HUDEP-2 (cell line): ENCODE measurements at regions not wholly inside any gene's neighbourhood (a gene's known extent, or its start where the extent isn't known, plus 50 kb on each side); places are given as distances from the start of the nearest gene placed in this dataset.

Experiments used
- DNase-seq, 76 experiments: peaks; one replicate each; lab custom pipeline; 2025; ENCODE audit not compliant: unreplicated experiment in 76 of 76; lab: John Stamatoyannopoulos, UW

- DNase-seq, result no peak
Observed at GRCh38 chr2:56508662-56509061, 324.9 kb downstream of the CCDC85A start.

- no peak for DNase-seq
Observed at GRCh38 chr2:56510610-56511009, 326.8 kb downstream of the CCDC85A start.

- no peak for DNase-seq
Observed at GRCh38 chr2:56515399-56515798, 331.6 kb downstream of the CCDC85A start.

GRCh38 chr2:56519806-56520205 lies 336.0 kb downstream of the CCDC85A start:
- no peak for DNase-seq

- DNase-seq, result no peak
Observed at GRCh38 chr2:56522605-56523089, 338.9 kb downstream of the CCDC85A start.

- DNase-seq, result no peak
Observed at GRCh38 chr2:56523816-56524215, 340.0 kb downstream of the CCDC85A start.

GRCh38 chr2:56531668-56532420 lies 348.1 kb downstream of the CCDC85A start:
- DNase-seq, result no peak

GRCh38 chr2:56534321-56534720 lies 350.5 kb downstream of the CCDC85A start:
- no peak for DNase-seq

- DNase-seq, result no peak
Observed at GRCh38 chr2:56537756-56538155, 354.0 kb downstream of the CCDC85A start.

- DNase-seq, result no peak
Observed at GRCh38 chr2:56539618-56540017, 355.8 kb downstream of the CCDC85A start.

GRCh38 chr2:56540467-56540866 lies 356.7 kb downstream of the CCDC85A start:
- DNase-seq, result no peak

GRCh38 chr2:56540916-56541315 lies 357.1 kb downstream of the CCDC85A start:
- no peak for DNase-seq

- DNase-seq, result no peak
Observed at GRCh38 chr2:56542213-56542612, 358.4 kb downstream of the CCDC85A start.

- DNase-seq, result no peak
Observed at GRCh38 chr2:56565143-56565542, 381.4 kb downstream of the CCDC85A start.

- no peak for DNase-seq
Observed at GRCh38 chr2:56571074-56571473, 387.3 kb downstream of the CCDC85A start.

- no peak for DNase-seq
Observed at GRCh38 chr2:56576001-56576400, 392.2 kb downstream of the CCDC85A start.

GRCh38 chr2:56580242-56580641 lies 396.5 kb downstream of the CCDC85A start:
- DNase-seq, result no peak

GRCh38 chr2:56582570-56582969 lies 398.8 kb downstream of the CCDC85A start:
- DNase-seq, result no peak

- DNase-seq, result no peak
Observed at GRCh38 chr2:56583796-56584315, 400.1 kb downstream of the CCDC85A start.

- DNase-seq, result no peak
Observed at GRCh38 chr2:56587456-56587855, 403.7 kb downstream of the CCDC85A start.

- DNase-seq, result no peak
Observed at GRCh38 chr2:56589194-56589593, 405.4 kb downstream of the CCDC85A start.

GRCh38 chr2:56589835-56590234 lies 406.0 kb downstream of the CCDC85A start:
- no peak for DNase-seq
